Stomach (tissue), 4 donors: ENCODE measurements at regions not wholly inside any gene's neighbourhood (a gene's known extent, or its start where the extent isn't known, plus 50 kb on each side); places are given as distances from the start of the nearest gene placed in this dataset.

Experiments used
- CTCF ChIP-seq, 7 experiments: fragments of 450-650 bp in 4 of 7; fragments of 200-600 bp in 3 of 7; sonication (generic) in 3 of 7; IDR thresholded peaks; one replicate each; pipeline ENCODE4 v1.5.1; 2016 to 2019; ENCODE audit warnings: antibody characterized with exemption in 7 of 7, control low read depth in 2 of 7, mild to moderate bottlenecking in 1 of 7
- EP300 ChIP-seq: sonication (generic); formaldehyde crosslinking; IDR thresholded peaks from one replicate; pipeline ENCODE4 v1.6.1; 2017; ENCODE audit warnings: antibody characterized with exemption
- POLR2A ChIP-seq, 4 donors: fragments of 450-650 bp; IDR thresholded peaks; one replicate each; pipeline ENCODE4 v1.6.1; 2016; ENCODE audit warnings: antibody characterized with exemption in 4 of 4, control low read depth in 2 of 4, mild to moderate bottlenecking in 1 of 4, moderate library complexity in 1 of 4

GRCh38 chr4:111984169-111984819 is 161.0 kb upstream of the FAM241A start:
- TF ChIP-seq CTCF (IDR thresholded peaks at IDR 0.05) (no peak), EP300 (no peak), POLR2A (IDR thresholded peaks at IDR 0.05) (no peak)
